ENCODE measurements at regions not wholly inside any gene's neighbourhood (a gene's known extent, or its start where the extent isn't known, plus 50 kb on each side); places are given as distances from the start of the nearest gene placed in this dataset.

- Histone ChIP-seq H3K36me3 (replicated peaks in 1 of 2; ENCODE audit: control insufficient read depth in 1 of 2, insufficient read depth in 2 of 2, low read length in 2 of 2) (no peaks in the 10 kb centered on the region), H3K4me2 (ENCODE audit: low read depth, low read length) (no peak overlapping the region), H3K4me3 (replicated peaks in 1 of 3; ENCODE audit: insufficient read depth in 1 of 3, low read depth in 2 of 3, low read length in 3 of 3) (no peak overlapping the region), H3K9ac (ENCODE audit: insufficient read depth, low read depth, low read length) (no peak overlapping the region), H4K20me1 (ENCODE audit: insufficient read depth, low read length) (no peaks in the 10 kb centered on the region), H2AFZ (ENCODE audit: low read length) (no peak overlapping the region), H3K27ac (ENCODE audit: extremely low read length, insufficient read depth, low read length) (no peak overlapping the region), H3K79me2 (ENCODE audit: insufficient read depth, low read length) (no peaks in the 10 kb centered on the region), H3K9me3 (ENCODE audit: low read length) (peaks cover 54% of the 10 kb centered on the region), H3K27me3 (ENCODE audit: control insufficient read depth in 1 of 2, insufficient read depth in 2 of 2, low read length in 2 of 2) (no peaks in the 10 kb centered on the region), H3K4me1 (ENCODE audit: insufficient read depth, low read length) (no peaks in the 10 kb centered on the region)
- intact Hi-C loops (cut with micrococcal nuclease; ENCODE audit: unreplicated experiment) (no loop called here), in situ Hi-C loops (cut with HindIII; ENCODE audit: extremely low pct_ligation_motif_present, low pct_unique_long_range_greater_than_20kb) (no loop called here)
- DNase-seq (ENCODE audit: low spot score) (no peak), FAIRE-seq (no peak), ATAC-seq (no peak)
- no peak for TF ChIP-seq ZNF414 (CRISPR knock-in tag; IDR thresholded peaks at IDR 0.05)
- no peak for TF ChIP-seq WIZ (CRISPR knock-in tag; IDR thresholded peaks at IDR 0.05)
- TF ChIP-seq ZNF740 (CRISPR knock-in tag; IDR thresholded peaks at IDR 0.05) = no peak
- no peak for TF ChIP-seq ZBTB49 (CRISPR knock-in tag; IDR thresholded peaks at IDR 0.05; ENCODE audit: borderline replicate concordance)
- TF ChIP-seq FOXA3 (CRISPR knock-in tag; IDR thresholded peaks at IDR 0.05) = no peak
- TF ChIP-seq NFE2 (CRISPR knock-in tag; IDR thresholded peaks at IDR 0.05) = no peak
- TF ChIP-seq ZNF879 (CRISPR knock-in tag; IDR thresholded peaks at IDR 0.05) = no peak
- no peak for TF ChIP-seq ATF7-NPFF (CRISPR knock-in tag; IDR thresholded peaks at IDR 0.05; ENCODE audit: low read depth)
- BruUV-seq (replicated peaks) = no TSS peak
- CTCF ChIA-PET (ENCODE audit: low intra/inter-chr PET ratio, low total read pairs) = no interaction called here
- POLR2A ChIA-PET = no interaction called here
Observed at GRCh38 chr2:13104723-13105122, 388.0 kb downstream of the TRIB2 start.

Measured in HepG2 (cell line).